HG02759 (cell line): ENCODE measurements at regions not wholly inside any gene's neighbourhood (a gene's known extent, or its start where the extent isn't known, plus 50 kb on each side); places are given as distances from the start of the nearest gene placed in this dataset.
A peak's percentile ranks its signal among the peaks of the same experiment; 100 is the strongest.
"Not testable (repeated sequence)": the region's sequence is repeated elsewhere in the genome, so short reads cannot be mapped to it uniquely, and the experiment has no call there.

Experiments
- ATAC-seq: cut with Tn5 transposase; IDR thresholded peaks from one replicate; pipeline ENCODE4 v1.9.1; 2021; ENCODE audit warnings: mild to moderate bottlenecking, moderate library complexity; ENCODE audit not compliant: unreplicated experiment

DNA sequence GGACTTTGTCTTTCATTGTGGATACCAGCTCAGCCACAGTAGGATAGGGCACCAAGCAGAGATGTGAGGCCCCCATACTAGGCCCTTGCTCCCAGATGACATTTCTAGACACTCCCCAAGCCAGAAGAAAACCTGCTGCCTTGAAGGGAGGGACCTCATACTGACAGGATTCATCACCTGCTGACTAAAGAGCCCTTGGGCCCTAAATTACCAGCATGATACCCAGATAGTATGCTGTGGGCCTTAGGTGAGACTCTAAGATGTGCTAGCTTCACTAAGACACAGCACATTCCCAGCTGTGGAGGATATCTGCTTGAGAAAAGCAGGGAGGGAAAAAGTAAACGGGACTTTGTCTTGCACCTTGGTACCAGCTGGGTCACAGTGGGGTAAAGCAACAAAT lies 324.0 kb downstream of the TBL1XR1 start:
- peak; percentile 3 for ATAC-seq

DNA sequence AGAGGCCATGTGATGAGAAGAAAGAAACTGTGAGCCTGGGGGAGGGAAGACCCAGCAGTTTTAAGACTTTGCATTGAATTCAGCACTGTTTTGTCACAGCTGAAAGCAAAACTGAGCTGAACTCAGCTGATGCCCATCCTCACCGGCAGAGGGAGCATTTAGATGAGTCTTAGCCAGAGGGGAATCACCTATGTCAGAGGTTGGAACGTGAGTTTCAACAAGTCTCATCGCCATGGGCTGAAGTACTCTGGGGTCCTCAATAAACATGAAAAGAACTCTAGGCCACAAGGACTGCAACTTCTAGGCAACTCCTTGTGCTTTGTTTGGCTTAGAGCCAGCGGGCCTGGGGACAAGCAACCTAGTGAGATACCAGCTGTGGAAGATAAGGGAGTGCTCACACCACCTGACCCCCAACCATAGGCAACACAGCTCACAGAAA lies 324.5 kb downstream of the TBL1XR1 start:
- peak; percentile 99 for ATAC-seq

DNA sequence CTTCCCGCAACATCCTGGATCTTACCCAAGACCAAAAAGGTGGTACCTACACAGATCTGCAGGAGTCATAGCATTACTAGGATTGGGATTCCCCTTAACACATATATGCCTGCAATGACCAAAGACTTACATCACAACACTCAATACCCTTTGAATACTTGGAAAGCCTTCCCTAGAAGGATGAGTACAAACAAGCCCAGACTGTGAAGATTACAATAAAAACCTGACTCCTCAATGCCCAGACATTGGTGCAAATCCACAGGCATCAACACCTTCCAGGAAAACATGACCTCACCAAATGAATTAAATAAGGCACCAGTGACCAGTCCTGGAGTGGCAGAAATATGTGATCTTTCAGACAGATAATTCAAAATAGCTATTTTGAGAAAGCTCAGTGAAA lies 326.8 kb downstream of the TBL1XR1 start:
- ATAC-seq: no peak

DNA sequence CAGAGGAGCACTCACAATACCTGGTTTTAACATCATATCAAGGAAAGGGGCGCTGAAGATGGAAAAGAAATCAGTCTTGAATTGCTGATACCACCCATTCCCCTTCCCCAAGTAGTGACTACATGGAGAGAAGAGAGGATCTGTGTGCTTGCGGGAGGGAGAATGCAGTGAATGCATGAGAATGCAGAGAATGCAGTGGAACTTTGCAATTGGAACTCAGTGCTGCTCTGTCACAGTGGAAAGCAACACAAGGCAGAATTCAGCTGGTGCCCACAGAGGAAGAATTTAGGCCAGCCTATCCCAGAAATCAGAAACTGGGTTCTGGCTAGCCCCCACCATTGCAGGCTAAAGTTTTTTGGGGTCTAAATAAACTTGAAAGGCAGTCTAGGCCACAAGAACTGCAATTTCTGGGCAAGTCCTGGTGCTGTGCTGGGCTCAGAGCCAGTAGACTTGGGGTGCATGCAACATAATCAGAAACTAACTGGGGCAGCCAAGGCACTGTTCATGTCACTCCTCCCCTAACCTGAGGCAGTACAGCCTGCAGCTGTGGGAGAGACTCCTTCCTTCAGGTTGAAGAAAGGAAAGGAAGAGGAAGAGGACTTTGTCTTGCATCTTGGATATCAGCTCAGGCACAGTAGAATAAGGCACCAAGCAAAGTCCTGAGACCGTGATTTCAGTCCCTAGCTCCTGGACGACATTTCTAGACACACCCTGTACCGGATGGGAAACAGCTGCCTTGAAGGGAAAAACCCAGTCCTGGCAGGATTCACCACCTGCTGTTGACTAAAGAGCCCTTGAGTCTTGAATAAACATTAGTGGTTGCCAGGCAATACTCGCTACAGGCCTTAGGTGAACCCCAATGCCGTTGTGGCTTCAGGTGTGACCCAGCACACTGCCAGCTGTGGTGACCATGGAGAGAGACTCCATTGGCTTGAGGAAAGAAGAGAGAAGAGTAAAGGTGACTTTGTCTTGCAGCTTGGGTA lies 329.3 kb downstream of the TBL1XR1 start:
- ATAC-seq: no peak

DNA sequence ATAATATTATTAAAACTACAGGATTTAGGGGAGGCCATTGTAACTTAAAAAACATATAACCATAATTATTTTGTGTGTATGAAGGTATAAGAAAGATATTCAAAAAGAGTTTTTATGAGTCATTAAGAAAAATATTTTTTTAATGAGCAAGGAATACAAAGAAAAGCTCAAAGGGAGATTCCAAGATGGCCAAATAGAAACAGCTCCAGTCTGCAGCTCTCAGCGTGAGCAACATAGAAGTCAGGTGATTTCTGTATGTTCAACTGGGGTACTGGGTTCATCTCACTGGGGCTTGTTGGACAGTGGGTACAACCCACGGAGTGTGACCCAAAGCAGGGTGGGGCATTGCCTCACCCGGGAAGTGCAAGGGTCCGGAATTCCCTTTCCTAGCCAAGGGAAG lies 336.1 kb downstream of the TBL1XR1 start:
- ATAC-seq: no peak

DNA sequence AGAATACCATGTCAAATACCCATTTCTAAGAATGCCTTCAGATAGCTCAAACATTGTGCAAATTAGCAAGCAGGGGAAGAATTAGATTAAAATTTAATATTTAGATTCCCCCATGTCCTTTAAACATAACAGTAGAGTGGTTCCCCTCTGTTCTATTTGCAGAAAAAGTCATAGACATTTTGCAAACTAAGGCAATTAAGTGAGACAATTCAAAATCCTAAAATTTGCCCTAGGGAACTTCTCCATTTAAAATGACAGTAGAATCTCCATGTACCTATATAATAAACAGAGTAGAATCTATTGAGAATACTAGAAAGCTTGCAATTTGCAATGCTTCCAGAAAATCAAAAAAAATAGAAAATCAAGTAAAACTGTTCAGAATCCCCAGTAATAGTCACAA lies 340.6 kb downstream of the TBL1XR1 start:
- no peak for ATAC-seq

DNA sequence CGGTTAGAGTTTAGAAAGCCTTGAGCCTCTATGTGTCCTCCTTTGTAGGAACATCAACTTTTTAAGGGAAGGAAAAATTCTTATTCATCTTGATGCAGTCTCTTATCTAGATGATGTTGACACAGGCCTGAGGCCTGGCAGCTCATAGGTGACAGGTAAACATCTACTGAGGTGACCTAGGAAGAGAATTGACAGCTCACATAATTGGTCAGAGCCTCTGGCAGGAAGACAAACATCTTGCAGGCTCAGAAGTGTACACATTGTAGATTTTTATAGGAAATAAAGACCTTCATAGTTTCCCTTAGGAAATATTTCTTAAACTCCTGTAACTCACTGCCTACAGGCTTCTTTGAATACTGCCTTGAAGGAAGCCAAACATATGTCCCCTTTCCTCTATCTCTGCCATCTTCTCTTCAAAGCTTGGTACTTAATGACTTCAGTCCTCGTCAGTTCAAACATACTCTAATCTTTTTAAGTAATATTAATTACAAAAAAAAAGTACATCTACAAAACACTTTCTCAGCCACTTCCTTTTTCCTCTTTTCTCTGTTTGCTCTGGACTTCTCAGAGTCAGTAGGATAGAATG lies 341.3 kb downstream of the TBL1XR1 start:
- no peak for ATAC-seq

DNA sequence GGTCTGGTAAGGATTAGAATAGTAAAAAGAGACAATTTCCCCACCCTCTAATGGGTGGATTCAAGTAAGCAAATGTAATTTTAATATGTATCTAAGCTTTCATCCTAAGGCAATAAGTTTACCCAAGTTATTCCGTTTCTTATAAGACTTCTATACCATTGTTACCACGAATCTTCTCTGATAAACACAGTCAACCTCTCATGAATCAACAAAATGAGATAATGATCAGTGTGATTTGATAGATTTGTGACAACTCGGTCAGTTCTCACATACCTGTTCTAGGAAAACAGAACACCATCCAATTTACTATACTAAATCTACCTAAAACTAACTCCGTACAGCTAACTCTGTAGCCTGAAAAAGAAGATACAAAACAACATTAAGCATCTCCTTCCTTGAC lies 342.1 kb downstream of the TBL1XR1 start:
- no peak for ATAC-seq

DNA sequence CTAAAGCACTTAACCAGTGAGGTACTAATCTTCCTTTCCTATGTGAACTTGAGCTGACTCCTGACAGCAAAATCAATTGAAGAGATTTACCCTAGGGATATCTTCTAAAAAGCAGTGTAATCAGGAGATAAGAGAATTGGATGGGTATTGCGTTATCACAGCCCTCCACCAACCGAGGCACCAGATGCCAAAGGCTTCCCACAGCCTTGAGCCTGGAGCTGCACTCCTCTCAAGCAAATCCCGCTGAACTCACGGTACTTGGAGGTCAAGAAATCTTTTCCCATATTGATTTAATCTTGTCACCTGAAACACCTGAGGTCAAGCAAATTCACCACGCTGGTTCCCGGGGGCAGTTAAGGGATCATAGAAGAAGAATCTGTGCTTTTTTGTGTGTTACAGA lies 346.8 kb downstream of the TBL1XR1 start:
- no peak for ATAC-seq

DNA sequence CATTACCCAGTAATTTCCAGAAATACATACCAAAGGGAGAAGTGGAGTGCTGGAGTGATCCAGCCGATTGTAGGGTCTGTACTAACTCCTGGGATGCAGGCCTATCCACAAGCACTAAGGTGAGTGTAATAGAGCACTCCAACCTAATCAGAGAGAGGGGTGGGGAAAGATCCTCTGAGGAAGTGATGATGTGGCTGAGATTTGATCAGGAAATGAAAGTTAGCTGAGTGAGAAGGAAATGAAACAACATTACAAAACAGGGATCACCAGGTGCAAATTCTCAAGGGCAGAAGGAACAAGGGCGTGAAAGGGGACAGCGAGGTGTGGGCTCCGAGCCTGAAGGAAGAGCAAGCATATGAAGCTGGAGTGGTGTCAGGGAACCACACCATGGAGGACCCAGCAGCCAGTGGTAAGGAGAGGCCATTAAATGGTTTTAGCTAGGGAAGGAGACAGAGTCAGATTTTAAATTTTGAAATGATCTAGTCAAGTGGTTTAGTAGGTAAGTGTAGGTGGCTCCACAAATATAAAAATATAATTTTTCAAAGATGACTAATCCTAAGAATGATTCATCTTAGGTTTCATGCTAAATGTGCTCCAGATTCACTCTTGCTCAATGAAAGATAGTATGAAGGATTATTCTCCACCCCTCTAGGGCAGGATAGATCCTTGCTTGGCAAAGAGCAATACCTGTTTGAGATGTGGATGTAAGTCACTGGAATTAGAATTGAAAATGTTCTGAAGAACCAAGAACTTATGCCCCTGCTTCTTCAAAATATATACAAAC lies 348.7 kb downstream of the TBL1XR1 start:
- ATAC-seq: no peak

DNA sequence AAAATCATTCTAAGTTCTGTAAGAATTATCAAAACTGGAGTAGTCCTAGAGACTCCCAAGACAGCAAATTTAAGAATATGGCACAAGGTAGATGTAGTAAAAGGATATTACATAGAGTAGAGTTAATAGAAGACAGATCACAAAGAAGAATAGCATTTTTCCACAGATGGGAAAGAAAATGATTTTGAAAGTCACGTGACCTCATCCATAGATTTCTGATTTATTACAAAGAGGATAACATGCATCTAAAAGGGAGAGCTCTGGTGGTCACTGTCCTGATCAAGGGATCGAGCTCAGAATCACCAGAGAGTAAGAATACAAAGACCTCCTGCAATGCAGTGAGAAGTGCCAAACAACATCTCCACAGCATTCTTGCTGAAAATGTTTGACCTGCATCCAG lies 354.4 kb downstream of the TBL1XR1 start:
- ATAC-seq: no peak

DNA sequence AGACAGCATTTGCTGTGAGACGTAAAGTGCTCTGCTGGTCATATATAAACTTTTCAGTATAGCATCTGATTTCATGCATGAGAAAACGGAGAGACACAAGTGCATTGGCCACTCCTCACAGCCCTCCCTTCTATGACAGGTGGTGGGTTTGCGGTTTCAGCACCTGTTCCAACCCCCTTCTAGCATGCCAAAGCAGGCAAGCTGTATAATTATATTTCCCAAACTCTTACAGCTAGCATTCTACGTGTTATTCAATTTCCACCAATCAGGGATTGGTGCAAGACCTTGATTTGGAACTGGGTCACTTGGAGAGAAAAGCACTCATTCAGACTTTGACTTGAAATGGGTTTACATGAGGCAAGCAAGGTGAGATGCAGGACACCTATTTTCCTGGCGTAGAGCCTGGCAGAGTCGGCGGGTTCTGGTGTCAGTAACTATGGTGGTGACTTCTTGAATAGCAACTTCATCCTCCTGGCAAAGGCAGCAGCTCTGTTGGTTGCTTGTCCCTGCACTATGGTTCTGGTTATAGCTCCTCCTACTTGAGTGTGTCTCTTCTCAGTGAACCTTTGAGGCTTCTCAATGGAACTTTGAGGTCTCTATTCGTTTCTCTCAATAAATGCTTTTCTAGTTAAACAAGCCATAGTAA lies 356.5 kb downstream of the TBL1XR1 start:
- ATAC-seq: no peak

DNA sequence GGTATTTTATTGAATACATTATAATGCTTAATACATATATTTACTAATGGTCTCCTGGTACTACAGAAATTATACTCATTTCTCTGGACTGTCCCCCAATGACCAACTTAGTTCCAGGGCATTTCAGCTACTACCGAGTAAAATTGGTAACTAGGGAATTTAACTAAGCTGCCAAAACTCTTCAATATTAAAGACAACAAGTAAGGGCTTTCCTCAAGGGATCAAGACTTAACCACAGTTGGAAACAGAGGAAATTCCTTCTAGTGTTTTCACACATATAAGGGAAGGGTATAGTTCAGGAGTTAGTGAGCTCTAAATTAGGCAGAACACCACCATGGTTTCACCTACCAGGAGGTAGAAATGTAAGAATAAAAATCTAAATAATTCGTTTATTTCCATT lies 357.4 kb downstream of the TBL1XR1 start:
- ATAC-seq: no peak

DNA sequence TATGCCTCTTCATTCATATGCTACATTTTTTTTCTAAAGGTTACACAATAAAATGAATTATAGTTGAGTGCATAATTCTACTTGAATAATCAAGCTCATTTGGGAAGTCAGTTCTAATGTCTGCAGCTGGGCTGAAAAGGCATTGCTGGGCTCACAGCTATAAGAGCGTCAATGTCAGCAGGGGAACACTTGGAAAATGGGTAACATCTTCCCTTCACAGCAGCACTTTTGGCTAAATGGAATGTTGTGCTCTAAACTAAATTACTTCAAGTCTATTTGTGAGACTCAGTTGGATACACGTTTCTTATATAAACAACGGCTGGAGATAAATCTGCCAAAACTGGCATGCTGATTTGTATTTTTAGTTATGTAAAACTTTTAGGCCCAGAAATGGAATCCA lies 357.8 kb downstream of the TBL1XR1 start:
- no peak for ATAC-seq

DNA sequence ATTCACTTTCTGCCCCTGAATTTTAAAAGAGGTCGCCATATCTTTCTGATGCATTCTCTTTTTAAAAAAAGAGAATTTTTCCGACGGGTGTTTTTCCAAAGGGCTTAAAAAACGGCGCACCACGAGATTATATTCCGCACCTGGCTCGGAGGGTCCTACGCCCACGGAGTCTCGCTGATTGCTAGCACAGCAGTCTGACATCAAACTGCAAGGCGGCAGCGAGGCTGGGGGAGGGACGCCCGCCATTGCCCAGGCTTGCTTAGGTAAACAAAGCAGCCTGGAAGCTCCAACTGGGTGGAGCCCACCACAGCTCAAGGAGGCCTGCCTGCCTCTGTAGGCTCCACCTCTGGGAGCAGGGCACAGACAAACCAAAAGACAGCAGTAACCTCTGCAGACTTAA lies 370.0 kb downstream of the TBL1XR1 start:
- ATAC-seq: not testable (repeated sequence)

DNA sequence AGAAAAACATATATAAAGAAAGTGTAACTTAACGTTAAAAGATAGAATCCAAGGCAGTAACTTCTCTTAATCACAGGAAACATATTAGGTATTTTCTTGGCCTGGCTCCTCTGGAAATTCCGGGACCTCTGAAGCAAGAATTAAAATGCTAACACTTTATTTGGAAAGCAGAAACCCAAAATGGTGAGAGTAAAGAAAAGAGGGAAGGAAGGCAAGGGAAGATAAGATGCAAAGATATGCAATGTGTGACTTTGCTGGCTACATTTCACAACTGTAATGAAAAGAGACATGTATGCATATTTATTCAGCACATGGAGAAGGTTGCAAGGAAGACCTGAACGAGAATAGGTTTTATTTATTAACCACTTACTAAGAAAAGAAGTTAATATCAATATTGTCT lies 372.5 kb downstream of the TBL1XR1 start:
- ATAC-seq: no peak

DNA sequence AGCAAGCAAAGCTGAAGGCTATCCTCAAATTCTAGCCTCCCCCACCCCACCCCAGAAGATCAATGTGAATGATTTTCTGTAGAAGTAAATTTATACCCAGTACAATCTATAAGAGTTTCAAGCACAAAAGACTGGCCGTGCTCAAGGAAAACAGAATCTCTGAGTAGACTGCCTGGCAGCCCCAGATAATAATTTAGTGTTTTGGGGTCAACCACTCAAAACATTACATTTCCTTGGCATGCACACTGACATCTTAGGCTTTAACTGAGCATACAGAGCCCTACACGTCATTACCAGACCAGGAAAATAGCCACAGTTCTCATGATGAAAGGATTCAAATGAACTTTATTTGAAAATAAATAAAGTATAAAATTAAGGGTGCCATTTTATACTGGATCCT lies 376.5 kb downstream of the TBL1XR1 start:
- no peak for ATAC-seq

DNA sequence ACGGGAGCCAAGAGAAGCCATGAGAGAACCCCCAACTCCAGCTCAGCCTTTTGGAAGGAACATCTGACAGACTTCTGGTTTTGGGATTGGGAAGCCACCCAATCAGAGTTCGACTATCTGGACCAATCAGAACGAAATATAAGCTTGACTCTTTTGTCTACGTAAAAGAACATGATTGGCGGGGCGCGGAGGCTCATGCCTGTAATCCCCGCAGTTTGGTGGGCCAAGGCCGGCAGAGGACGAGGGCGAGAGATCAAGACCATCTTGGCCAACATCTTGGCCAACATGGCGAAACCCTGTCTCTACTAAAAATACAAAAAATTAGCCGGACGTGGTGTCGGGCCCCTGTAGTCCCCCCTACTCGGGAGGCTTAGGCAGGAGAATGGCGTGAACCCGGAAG lies 380.3 kb downstream of the TBL1XR1 start:
- no peak for ATAC-seq

DNA sequence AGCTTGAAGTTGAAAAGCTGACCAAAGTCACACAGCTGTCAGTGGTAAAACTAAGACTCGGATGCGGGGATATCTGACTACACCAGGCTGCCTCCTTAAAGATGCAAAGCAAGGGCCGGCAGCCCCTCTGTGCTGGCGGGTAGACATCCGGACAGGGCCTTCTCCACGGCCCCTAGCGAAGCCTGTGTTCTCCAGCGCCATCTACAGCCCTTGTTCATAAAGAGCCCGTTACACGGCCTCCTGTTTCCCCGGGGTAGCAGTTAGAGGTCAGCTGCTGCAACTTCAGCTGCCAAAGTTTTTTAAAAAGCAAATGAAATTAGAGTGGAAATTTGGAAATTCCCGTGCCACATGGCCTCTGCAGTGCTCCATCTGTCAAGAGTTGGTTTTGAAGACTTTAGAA lies 383.0 kb downstream of the TBL1XR1 start:
- ATAC-seq: peak; percentile 99

DNA sequence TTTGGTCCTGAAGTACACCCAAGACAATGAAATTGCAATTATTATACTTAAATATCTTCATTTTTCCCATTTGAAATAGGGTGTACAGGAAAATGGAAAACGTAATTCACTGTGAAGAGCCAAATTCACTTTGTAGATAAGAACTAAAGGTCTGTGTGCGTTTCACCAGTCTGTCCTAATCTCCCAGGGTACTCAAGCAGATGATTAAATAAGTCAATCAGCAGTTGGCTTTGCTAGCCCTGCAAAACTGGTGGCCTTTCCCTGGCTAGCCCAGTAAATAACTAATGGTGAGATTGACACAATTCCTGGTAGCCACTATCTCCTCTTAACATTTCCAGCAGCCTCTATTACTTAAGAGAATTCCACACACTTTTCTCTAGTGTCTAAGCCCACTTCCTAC lies 389.3 kb downstream of the TBL1XR1 start:
- ATAC-seq: no peak

DNA sequence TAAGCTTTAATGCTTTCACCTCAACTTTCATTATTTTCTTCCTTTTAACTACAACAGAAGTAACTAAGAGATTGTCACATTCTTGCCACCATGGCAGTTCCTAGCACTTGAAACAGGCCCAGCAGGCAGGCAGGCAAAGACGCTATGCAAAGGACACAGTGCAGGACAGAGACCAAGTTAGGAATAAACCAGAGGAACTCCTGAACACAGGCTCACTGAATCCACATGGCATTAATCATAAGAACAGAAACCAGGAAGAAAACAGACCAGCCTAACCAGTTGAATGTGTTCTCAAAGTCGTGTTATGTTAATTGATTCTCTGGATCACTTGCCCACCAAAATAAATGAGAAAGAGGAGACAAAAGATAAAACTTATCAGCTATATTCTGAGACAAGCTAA lies 397.6 kb downstream of the TBL1XR1 start:
- no peak for ATAC-seq
